OCI-LY1 (cell line): ENCODE measurements at regions not wholly inside any gene's neighbourhood (a gene's known extent, or its start where the extent isn't known, plus 50 kb on each side); places are given as distances from the start of the nearest gene placed in this dataset.

Experiments
- CTCF ChIP-seq: fragments of 200-600 bp; sonication (generic), shearing (Covaris generic); IDR thresholded peaks from 2 replicates; pipeline ENCODE4 v1.5.1; 2017; ENCODE audit warnings: mild to moderate bottlenecking, antibody characterized with exemption, low read length, moderate library complexity, mixed read lengths
- EZH2 ChIP-seq: fragments of 200-600 bp; sonication (generic), shearing (Covaris generic); IDR thresholded peaks from 2 replicates; pipeline ENCODE4 v1.8.0; 2017; ENCODE audit warnings: borderline replicate concordance, mixed run types, mild to moderate bottlenecking, antibody characterized with exemption, low read length, moderate library complexity, mixed read lengths

DNA sequence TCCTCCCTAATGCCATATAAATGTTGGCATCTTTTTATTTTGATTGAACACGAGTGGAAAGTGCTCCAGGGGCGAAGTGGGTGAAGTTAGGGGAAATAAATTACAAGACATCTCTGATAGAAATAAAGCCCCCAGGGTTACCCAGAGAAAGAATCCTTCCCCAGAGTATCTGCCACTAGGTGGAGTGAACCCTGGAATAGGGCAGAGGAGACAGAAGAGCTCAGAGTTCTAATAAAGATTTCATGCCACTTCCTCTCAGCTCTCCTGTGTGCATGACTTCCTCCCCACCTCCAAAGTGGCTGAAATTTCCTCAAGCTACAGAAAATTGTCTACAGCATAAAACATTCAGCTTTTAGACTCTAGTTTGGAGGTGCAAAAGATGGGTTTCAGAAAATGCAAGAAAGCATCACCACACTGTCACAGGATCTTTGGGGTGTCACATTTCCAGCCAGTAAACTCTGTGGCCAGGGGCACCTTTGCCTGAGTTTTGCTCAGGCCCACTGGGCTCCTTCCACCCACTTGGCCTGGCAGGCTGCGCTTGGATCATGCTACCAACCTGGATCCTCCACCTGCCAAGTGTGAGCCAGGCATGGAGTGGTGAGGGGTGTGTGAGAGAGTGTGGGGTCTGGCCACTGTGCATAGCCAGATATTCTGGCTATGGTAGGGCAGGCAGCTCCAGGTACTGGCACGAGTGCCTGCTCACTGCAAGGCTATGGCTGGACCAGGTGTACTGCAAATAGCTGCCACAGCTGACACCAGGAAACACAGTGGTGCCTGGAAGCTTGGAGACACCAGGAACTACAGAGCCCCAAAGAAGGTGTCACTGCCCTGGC, 208.8 kb upstream of the USP25 start:
- TF ChIP-seq CTCF: peak; percentile 14; the same call in 1 of the 2 replicates
- TF ChIP-seq EZH2: no peak
